ENCODE measurements at regions not wholly inside any gene's neighbourhood (a gene's known extent, or its start where the extent isn't known, plus 50 kb on each side); places are given as distances from the start of the nearest gene placed in this dataset.
"Not testable (repeated sequence)": the region's sequence is repeated elsewhere in the genome, so short reads cannot be mapped to it uniquely, and the experiment has no call there.

- no peak for DNase-seq
Measured at GRCh38 chr4:118410138-118410537, 57.3 kb upstream of the PRSS12 start.

DNA sequence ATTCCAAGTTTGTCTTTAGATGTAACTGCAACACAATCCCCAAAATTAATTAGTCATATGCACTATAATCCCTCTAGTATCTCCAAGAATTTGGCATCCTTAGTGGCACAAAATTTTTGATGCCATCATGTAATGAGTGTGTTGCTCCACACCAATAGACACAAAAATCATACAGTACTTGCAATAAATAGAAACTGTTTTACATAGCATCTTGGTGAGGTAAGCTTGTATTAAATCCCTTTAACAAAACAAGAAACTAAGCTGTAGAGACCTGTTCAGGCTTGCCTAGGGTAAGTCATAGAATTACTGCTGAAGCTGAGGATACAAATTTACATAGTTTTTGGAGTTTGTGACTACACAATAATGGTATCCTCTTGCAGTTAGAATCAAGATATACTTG is 64.5 kb upstream of the PRSS12 start:
- DNase-seq = no peak

GRCh38 chr4:118417800-118418199 is 65.0 kb upstream of the PRSS12 start:
- not testable (repeated sequence) for DNase-seq

DNA sequence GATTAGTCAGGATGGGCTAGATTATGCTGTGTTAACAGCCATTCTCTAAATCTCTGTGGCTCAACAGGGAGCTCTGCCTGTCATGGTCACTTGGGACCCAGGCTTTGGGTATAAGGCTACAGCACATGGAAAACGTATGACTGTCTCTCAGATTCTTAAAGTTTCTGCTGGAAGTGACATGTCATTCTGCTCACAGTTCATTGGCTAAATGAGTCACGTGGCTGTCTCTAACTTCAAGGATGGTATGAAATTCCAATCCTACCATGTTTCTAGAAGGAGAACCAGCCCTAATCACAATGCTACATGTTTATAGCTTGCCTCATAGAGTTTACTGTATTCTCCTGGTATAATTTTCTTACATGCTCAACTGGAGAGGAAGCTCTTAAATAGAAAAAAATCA is 65.6 kb upstream of the PRSS12 start:
- not testable (repeated sequence) for DNase-seq

- not testable (repeated sequence) for DNase-seq
Measured at GRCh38 chr4:118419626-118420025, 66.8 kb upstream of the PRSS12 start.

DNA sequence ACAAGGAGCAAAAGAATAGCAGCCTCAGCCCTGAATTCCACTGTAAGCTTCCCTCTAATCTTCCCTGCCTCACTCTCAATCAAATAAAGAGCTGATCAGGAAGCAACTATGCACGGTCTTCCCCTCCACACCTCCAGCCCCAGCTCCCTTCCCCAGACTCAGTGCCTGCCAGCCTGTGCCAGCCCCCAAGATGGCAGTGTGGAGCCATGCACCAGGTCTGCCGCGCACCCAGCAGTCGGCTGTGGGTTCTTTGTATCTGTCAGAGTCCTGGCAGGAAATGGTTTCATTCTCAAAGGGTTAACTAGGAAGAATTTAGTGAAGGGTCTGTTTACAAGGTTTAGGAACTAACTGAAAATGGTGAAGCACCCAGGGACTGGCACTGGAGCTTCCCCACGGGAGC is 71.3 kb upstream of the PRSS12 start:
- DNase-seq = not testable (repeated sequence)

GRCh38 chr4:118428881-118429280 is 76.1 kb upstream of the PRSS12 start:
- not testable (repeated sequence) for DNase-seq

GRCh38 chr4:118432359-118432758 is 79.6 kb upstream of the PRSS12 start:
- not testable (repeated sequence) for DNase-seq

DNA sequence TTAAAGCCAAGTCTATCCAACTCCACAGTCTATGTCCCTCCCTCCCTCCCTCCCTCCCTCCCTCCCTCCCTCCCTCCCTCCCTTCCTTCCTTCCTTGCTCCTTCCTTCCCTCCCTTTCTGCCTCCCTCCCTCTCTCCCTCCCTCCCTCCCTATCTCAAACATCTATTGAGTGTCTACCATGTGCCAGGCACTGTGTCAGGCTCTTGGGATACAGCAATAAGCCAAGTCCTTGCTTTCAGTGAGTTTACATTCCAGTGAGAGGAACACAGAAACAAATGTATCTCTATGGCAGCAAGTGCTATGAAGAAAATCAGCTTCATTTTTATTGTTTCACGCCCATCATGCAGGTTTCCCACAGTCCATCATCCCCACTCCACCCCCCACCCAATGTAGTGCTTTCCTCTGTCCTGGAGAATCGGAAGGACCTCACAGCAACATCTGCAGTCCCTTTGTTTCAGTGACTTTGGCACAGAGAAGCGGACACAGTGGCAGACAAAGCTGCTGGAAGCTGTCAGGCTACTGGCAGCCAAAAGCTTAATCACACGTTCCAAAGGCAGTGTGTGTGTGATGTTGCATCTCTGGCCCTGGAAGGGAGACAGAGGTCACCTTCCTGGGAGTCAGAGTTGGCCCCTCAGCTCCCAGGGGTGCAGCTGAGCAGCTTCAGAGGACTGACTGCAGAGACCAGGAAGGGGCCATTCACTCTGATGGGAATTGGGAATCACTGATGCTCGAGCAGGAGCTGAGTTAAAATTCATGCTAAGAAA is 81.0 kb upstream of the PRSS12 start:
- DNase-seq = not testable (repeated sequence)

DNA sequence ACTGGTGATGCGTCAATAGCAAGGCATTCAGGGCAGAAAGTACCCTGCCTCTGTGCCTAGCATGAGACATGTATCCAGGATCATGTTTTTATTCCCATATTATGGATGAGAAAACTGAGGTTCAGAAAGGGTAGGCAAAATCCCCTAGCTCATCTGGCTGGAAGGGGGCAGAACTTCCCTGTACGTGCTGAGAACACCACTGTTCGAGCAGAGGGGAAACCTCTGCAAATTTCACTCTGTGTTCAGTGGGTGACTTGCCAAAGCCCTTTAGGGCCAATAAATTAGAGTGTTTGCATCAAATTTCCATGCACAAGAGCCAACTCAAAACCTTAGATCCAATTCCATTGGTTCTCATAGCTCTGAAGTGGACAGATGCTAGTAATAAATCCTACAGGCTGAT is 82.6 kb upstream of the PRSS12 start:
- DNase-seq = not testable (repeated sequence)

DNA sequence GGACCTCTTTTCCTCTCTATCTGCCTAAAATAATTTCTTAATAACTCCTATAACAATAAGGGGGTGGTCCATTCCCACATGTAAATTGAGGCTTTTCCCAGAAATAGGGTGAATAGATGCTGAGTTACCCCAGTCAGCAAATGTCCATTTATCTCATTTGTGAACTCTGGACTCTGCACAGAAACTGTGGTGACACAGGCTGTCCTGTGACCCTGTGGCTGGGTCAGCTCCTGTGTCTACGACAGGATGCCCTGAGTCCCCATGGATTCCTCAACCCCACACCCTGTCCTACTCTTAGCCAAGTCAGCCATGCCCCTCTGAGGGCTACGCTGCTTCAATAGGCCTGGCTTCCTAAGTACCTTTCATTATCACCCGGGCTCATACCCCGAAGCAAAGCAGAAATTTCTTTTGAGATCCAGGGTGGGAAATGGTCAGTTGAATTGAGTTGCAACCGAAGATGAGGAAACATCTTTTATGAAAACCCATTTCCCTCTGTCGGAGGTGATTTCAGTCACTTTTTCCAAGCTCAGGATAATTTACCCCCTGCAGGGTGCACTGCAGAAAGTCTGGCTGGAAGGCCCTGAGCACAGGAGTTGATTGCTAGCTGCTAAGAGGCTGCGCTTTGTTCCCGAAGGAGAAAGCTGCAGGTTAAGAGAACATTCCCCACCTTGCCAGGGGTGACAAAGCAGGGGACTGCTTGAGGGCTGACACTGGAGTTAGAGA is 89.5 kb upstream of the PRSS12 start:
- not testable (repeated sequence) for DNase-seq

DNA sequence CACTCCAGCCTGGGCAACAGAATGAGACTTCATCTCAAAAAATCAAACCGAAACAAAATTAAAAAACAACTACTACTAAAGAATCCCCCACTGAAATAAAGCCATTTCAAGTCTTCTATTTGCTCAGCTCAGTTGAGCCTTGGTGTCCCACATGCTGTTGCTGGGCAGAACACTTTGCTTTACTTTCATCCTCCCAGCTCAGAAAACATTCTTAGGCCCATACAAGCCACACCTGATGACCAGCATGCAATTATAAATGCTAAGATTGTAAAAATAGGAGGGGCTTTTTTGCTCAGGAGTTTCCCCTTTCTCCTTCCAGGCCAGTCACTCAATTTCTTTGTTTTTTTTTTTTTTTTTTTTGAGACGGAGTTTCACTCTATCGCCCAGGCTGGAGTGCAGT is 94.6 kb upstream of the PRSS12 start:
- not testable (repeated sequence) for DNase-seq

GRCh38 chr4:118454857-118455256 is 102.1 kb upstream of the PRSS12 start:
- not testable (repeated sequence) for DNase-seq

DNA sequence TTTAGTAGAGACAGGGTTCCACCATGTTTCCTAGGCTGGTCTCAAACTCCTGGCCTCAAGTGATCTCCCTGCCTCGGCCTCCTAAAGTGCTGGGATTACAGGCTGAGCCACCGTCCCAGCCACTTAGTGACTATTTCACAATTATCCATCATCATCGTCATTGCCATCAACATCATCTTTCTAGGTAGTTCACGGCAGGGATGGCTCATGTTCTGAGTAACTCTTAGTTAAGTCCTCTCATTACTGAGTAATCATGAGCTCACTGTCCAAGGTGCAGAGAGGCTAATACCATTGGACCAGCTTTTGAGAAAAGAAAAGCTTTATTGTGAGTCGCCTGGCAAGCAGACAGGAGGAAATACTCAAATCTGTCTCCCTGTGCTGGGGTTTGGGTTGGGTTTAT is 108.6 kb upstream of the PRSS12 start:
- not testable (repeated sequence) for DNase-seq

GRCh38 chr4:118465831-118466230 is 113.0 kb upstream of the PRSS12 start:
- DNase-seq = not testable (repeated sequence)

DNA sequence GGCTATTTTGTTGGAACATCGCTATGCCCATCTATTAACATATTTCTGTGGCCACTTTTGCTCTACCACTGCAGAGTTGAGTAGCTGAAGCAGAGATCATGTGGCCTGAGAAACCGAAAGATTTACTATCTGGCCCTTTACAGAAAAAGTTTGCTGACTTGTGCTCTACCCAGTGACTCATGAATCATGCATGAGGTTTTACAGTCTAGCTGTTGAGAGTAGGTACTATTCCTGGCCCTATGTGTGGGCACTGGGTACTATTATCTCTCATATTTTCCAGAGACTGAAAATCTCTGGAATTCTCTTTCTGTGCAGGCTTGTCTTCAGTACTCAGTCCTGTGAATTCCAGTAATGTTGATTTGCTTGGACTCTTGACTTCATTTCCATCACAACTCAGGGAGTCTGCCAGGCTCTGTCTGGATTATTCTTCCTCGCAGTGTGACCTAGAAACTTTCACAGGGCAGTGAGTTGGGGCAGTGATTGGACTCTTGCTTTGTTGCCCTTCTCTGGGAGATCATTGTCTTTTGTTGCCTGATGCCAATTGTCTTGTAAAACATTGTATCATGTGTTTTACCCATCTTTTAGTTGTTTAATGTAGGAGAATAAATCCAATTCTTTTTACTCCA is 121.3 kb upstream of the PRSS12 start:
- DNase-seq = not testable (repeated sequence)

DNA sequence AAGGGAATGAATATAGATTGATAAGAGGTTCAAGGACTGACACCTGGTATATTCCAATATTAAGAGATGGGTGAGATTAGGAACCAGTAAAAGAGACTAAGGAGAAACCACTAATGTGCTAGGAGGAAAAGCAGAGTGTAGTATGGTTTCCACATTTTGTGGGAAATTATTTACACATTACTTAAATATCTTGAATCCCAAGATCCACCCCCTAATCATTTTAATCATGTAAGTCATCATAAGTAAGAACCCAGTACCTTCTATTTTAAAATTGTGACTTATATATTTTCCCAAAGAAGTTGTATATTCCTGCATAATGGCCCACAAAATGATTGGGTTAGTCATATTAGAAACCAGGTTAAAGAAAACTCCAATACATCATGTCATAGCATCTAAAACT is 122.0 kb upstream of the PRSS12 start:
- DNase-seq = not testable (repeated sequence)

GRCh38 chr4:118475901-118476300 is 123.1 kb upstream of the PRSS12 start:
- not testable (repeated sequence) for DNase-seq

- not testable (repeated sequence) for DNase-seq
Measured at GRCh38 chr4:118477826-118478225, 125.0 kb upstream of the PRSS12 start.

DNA sequence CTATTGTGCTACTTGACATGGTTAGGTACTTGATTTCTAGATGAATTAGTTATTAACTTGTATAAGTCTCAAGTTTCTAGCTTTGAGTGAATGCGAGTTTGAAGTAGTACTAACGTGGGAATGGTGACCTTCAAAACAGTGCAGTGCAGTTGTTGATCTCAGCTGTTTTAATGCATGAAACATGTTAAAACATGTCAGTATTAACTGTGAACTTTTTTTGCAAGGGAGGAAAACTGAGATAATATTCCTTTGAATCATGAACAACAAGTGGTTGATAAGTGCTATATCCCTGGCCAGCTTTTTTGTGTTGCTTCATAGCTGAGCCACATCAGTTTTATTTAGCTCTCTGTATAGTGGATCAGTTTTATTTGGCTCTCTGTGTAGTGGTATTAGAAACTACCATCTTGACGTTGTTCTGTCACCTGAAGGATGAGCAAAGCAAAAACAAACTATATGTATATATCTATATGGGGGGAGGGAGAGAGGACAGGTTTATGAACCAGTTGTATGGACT is 133.1 kb upstream of the PRSS12 start:
- DNase-seq = not testable (repeated sequence)

GRCh38 chr4:118492963-118493362 is 140.2 kb upstream of the PRSS12 start:
- not testable (repeated sequence) for DNase-seq

- DNase-seq = not testable (repeated sequence)
Measured at GRCh38 chr4:118494437-118494836, 141.6 kb upstream of the PRSS12 start.

DNA sequence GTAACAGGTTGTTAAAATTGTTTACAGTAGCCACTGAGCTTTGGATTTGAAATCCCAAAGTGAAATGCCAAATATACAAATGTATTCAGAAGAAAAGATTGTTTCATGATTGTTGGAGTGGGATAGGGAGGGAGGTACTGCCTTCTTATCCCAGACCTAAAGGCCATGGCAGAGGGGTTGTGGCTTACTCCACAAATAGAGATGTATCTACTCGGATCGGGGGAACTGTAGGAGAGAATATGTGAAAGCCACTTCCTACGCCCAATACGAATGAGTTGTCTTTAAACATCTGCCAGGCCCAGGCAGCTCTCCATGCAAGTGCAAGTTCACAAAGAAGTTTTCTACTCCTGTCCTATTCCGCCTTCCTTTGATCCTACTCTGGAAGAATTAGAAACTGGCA is 150.2 kb upstream of the PRSS12 start:
- DNase-seq = not testable (repeated sequence)

Measured in GOT3 (cell line).